ENCODE measurements at regions not wholly inside any gene's neighbourhood (a gene's known extent, or its start where the extent isn't known, plus 50 kb on each side); places are given as distances from the start of the nearest gene placed in this dataset.

GRCh38 chr7:41847606-41848005 lies 144.7 kb upstream of the INHBA start:
- intact Hi-C loops (cut with micrococcal nuclease), result no loop called here
- H3K27me3 ChIP-seq (ENCODE audit: low read depth), result no peaks in the 10 kb centered on the region
- peaks cover 18% of the 10 kb centered on the region for H3K9me3 ChIP-seq (replicated peaks)
- no peaks in the 10 kb centered on the region for H3K4me1 ChIP-seq
- H3K27ac ChIP-seq (replicated peaks), result no peak overlapping the region
- H3K36me3 ChIP-seq, result no peaks in the 10 kb centered on the region
- H3K4me3 ChIP-seq, result no peak overlapping the region
- TF ChIP-seq CTCF (IDR thresholded peaks at IDR 0.05; ENCODE audit: borderline replicate concordance), result no peak
- DNase-seq, result no peak

GRCh38 chr7:41847151-41847550 lies 144.3 kb upstream of the INHBA start:
- Histone ChIP-seq H3K4me1 (no peaks in the 10 kb centered on the region), H3K27me3 (ENCODE audit: low read depth) (no peaks in the 10 kb centered on the region), H3K27ac (replicated peaks) (no peak overlapping the region), H3K4me3 (no peak overlapping the region), H3K36me3 (no peaks in the 10 kb centered on the region), H3K9me3 (replicated peaks) (peaks cover 18% of the 10 kb centered on the region)
- intact Hi-C loops (cut with micrococcal nuclease), result no loop called here
- DNase-seq, result no peak
- TF ChIP-seq CTCF (IDR thresholded peaks at IDR 0.05; ENCODE audit: borderline replicate concordance), result no peak

DNA sequence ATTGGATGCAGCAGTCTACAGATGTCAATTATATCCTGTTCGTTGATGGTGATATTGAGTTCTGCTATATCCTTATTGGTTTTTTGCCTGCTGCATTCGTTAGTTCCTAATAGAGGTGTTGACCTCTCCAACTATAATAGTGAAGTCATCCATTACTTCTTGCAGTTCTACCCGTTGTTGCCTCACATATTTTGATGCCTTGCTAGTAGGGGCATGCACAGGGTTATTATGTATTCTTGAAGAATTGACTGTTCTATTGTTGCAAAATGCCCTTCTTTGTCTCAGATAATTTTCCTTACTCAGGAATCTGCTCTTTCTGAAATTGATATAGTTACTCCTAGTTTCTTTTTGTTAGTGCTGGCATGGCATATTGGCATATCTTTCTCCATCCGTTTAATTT lies 140.1 kb upstream of the INHBA start:
- intact Hi-C loops (cut with micrococcal nuclease), result no loop called here
- DNase-seq, result no peak
- no peak overlapping the region for H3K4me3 ChIP-seq
- no peaks in the 10 kb centered on the region for H3K36me3 ChIP-seq
- H3K9me3 ChIP-seq (replicated peaks), result peaks cover 24% of the 10 kb centered on the region
- no peak for TF ChIP-seq CTCF (IDR thresholded peaks at IDR 0.05; ENCODE audit: borderline replicate concordance)
- H3K27me3 ChIP-seq (ENCODE audit: low read depth), result no peaks in the 10 kb centered on the region
- no peaks in the 10 kb centered on the region for H3K4me1 ChIP-seq
- H3K27ac ChIP-seq (replicated peaks), result no peak overlapping the region

DNA sequence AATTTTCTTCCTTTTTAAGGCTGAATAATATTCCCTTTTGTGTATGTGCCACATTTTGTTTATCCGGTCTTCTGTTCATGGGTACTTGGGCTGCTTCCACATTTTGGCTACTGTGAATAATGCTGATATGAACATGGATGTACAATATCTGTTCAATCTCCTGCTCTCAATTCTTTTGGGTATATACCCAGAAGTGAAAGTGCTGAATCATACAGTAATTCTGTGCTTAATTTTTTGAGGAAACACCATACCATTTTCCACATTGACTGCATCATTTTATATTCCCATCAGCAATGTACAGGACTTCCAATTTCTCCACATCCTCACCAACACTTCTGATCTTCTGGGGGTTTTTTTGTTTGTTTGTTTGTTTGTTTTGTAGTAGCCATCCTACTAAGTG lies 135.0 kb upstream of the INHBA start:
- Histone ChIP-seq H3K4me1 (no peaks in the 10 kb centered on the region), H3K4me3 (no peak overlapping the region), H3K9me3 (replicated peaks) (peaks cover 16% of the 10 kb centered on the region), H3K27me3 (ENCODE audit: low read depth) (no peaks in the 10 kb centered on the region), H3K27ac (replicated peaks) (no peak overlapping the region), H3K36me3 (no peaks in the 10 kb centered on the region)
- no peak for DNase-seq
- intact Hi-C loops (cut with micrococcal nuclease), result no loop called here
- no peak for TF ChIP-seq CTCF (IDR thresholded peaks at IDR 0.05; ENCODE audit: borderline replicate concordance)

GRCh38 chr7:41835976-41836530 lies 133.2 kb upstream of the INHBA start:
- H3K27ac ChIP-seq (replicated peaks), result peak overlapping the region; percentile 69
- H3K9me3 ChIP-seq (replicated peaks), result peaks cover 24% of the 10 kb centered on the region
- H3K4me3 ChIP-seq, result no peak overlapping the region
- DNase-seq, result no peak
- no peak for TF ChIP-seq CTCF (IDR thresholded peaks at IDR 0.05; ENCODE audit: borderline replicate concordance)
- no peaks in the 10 kb centered on the region for H3K36me3 ChIP-seq
- H3K4me1 ChIP-seq, result no peaks in the 10 kb centered on the region
- H3K27me3 ChIP-seq (ENCODE audit: low read depth), result no peaks in the 10 kb centered on the region
- intact Hi-C loops (cut with micrococcal nuclease), result no loop called here
